ENCODE measurements at regions not wholly inside any gene's neighbourhood (a gene's known extent, or its start where the extent isn't known, plus 50 kb on each side); places are given as distances from the start of the nearest gene placed in this dataset.

GRCh38 chr14:36390718-36391117 is 70.3 kb upstream of the MBIP start:
- no peak for TF ChIP-seq CTCF (optimal IDR thresholded peaks at IDR 0.05 in 1 of 3, IDR thresholded peaks at IDR 0.05 in 1 of 3, conservative IDR thresholded peaks at IDR 0.05 in 1 of 3; ENCODE audit: extremely low read depth in 1 of 3, insufficient read depth in 2 of 3, low read length in 3 of 3)
- no peak for TF ChIP-seq EZH2 (IDR thresholded peaks at IDR 0.05; ENCODE audit: low read length)

Data from keratinocyte (primary cell).